Endothelial cell of umbilical vein (primary cell): ENCODE measurements at regions not wholly inside any gene's neighbourhood (a gene's known extent, or its start where the extent isn't known, plus 50 kb on each side); places are given as distances from the start of the nearest gene placed in this dataset.

ENCODE experiments used
- BruUV-seq: library from RNA; stranded (reverse); fragments of 400-500 nt; replicated peaks from 2 replicates; lab custom pipeline; 2021; lab: Mats Ljungman, UMichigan
- CTCF ChIA-PET: fragments of 300-600, 350-600 bp; sonication (Branson Sonifier 250); formaldehyde crosslinking; loops from one replicate; lab custom pipeline; 2021; ENCODE audit warnings: antibody characterized with exemption, inconsistent platforms; lab: Charles Lee
- POLR2A ChIA-PET: fragments of 300-600, 350-600 bp; sonication (Branson Sonifier 250); formaldehyde crosslinking; loops from one replicate; lab custom pipeline; 2021; ENCODE audit warnings: antibody characterized with exemption, inconsistent platforms; lab: Charles Lee
- DNase-seq: peaks from one replicate; pipeline ENCODE4 v3.0.0-alpha.2; 2011; ENCODE audit warnings: low read depth, low spot score
- FAIRE-seq: peaks from 2 replicates; lab custom pipeline; 2011; peaks lifted over from hg19 to GRCh38; lab: Jason Lieb, UNC
- H2AFZ ChIP-seq: 2 replicates; pipeline ENCODE4 v1.6.0; 2012; ENCODE audit warnings: low read depth, low read length, control low read depth, inconsistent platforms
- H3K27ac ChIP-seq: 2 replicates; pipeline ENCODE4 v1.5.1; 2011; ENCODE audit warnings: low read depth, mild to moderate bottlenecking, control low read depth, low read length, moderate library complexity; ENCODE audit not compliant: insufficient read depth
- H3K27me3 ChIP-seq, 2 experiments: 2 replicates each; pipeline versions ENCODE4 v1.6.0 to v1.6.1; 2011; ENCODE audit warnings: low read length in 2 of 2, mixed read lengths in 1 of 2; ENCODE audit not compliant: control insufficient read depth in 2 of 2, insufficient read depth in 2 of 2
- H3K36me3 ChIP-seq, 2 experiments: 2 replicates in 1 of 2; 3 replicates in 1 of 2; pipeline ENCODE4 v1.5.1; 2011; ENCODE audit warnings: low read length in 2 of 2, mild to moderate bottlenecking in 1 of 2, moderate library complexity in 1 of 2; ENCODE audit not compliant: control insufficient read depth in 2 of 2, insufficient read depth in 2 of 2; ENCODE audit errors: extremely low read depth in 1 of 2
- H3K4me1 ChIP-seq: 3 replicates; pipeline ENCODE4 v1.5.1; 2011; ENCODE audit warnings: mild to moderate bottlenecking, low read length; ENCODE audit not compliant: control insufficient read depth, insufficient read depth; ENCODE audit errors: extremely low read depth
- H3K4me2 ChIP-seq: 2 replicates; pipeline ENCODE4 v1.6.1; 2011; ENCODE audit warnings: low read length, control low read depth, mixed read lengths; ENCODE audit not compliant: insufficient read depth
- H3K4me3 ChIP-seq, 3 experiments: fragments of 200-600 bp in 1 of 3; sonication (generic), shearing (Covaris generic) in 1 of 3; replicated peaks in 1 of 3; 2 replicates each; pipeline ENCODE4 v1.5.1; 2011 to 2016; ENCODE audit warnings: control low read depth in 3 of 3, low read length in 3 of 3, mild to moderate bottlenecking in 2 of 3, inconsistent platforms in 1 of 3, low read depth in 1 of 3, moderate library complexity in 1 of 3; ENCODE audit not compliant: insufficient read depth in 1 of 3
- H3K79me2 ChIP-seq: 2 replicates; pipeline ENCODE4 v1.6.0; 2012; ENCODE audit warnings: low read length, inconsistent platforms; ENCODE audit not compliant: control insufficient read depth, insufficient read depth
- H3K9ac ChIP-seq: replicated peaks from 2 replicates; pipeline ENCODE3; 2011; ENCODE audit warnings: low read length, control low read depth; ENCODE audit not compliant: insufficient read depth; ENCODE audit errors: extremely low read depth
- H3K9me1 ChIP-seq: replicated peaks from 3 replicates; pipeline ENCODE4 v1.6.0; 2011; ENCODE audit warnings: mild to moderate bottlenecking, low read length; ENCODE audit not compliant: control insufficient read depth, insufficient read depth; ENCODE audit errors: extremely low read depth
- H3K9me3 ChIP-seq: replicated peaks from 2 replicates; pipeline ENCODE4 v1.5.1; 2012; ENCODE audit warnings: low read length, inconsistent platforms; ENCODE audit not compliant: control insufficient read depth, insufficient read depth
- H4K20me1 ChIP-seq: replicated peaks from 2 replicates; pipeline ENCODE3; 2011; ENCODE audit warnings: mild to moderate bottlenecking, low read length; ENCODE audit not compliant: control insufficient read depth, insufficient read depth; ENCODE audit errors: extremely low read depth
- CTCF ChIP-seq, 2 donors: IDR thresholded peaks; 1 replicate in 1 of 2; 2 replicates in 1 of 2; pipeline ENCODE4 v1.5.1; 2011; ENCODE audit warnings: low read length in 2 of 2, mild to moderate bottlenecking in 2 of 2, moderate library complexity in 2 of 2, control low read depth in 1 of 2, inconsistent platforms in 1 of 2, low read depth in 1 of 2; ENCODE audit not compliant: insufficient read depth in 1 of 2; ENCODE audit errors: extremely low read depth in 1 of 2
- EZH2 ChIP-seq: IDR thresholded peaks from 2 replicates; pipeline ENCODE4 v1.6.1; 2012; ENCODE audit warnings: borderline replicate concordance, low read depth, mild to moderate bottlenecking, moderate library complexity, low read length, inconsistent platforms; ENCODE audit not compliant: severe bottlenecking
- POLR2AphosphoS5 ChIP-seq: IDR thresholded peaks from 2 replicates; pipeline ENCODE4 v1.6.1; 2012; ENCODE audit warnings: low read depth, mild to moderate bottlenecking, control low read depth, low read length, moderate library complexity; ENCODE audit not compliant: insufficient read depth
- dilution Hi-C: fragments of 300-500 bp; cut with MboI; formaldehyde crosslinking; loops from one replicate; pipeline ENCODE4 v1.15.0; 2019; ENCODE audit warnings: low sequenced_read_pairs; ENCODE audit not compliant: extremely low pct_ligation_motif_present
- intact Hi-C: fragments of 100-400 bp; cut with micrococcal nuclease; formaldehyde crosslinking; loops from one replicate; pipeline ENCODE4 v1.10.0; 2022
- TF ChIP-seq, protein P1 (sequence below): IDR thresholded peaks from 2 replicates; pipeline ENCODE4 v1.6.1; 2011; ENCODE audit not compliant: insufficient read depth, insufficient read length

DNA sequence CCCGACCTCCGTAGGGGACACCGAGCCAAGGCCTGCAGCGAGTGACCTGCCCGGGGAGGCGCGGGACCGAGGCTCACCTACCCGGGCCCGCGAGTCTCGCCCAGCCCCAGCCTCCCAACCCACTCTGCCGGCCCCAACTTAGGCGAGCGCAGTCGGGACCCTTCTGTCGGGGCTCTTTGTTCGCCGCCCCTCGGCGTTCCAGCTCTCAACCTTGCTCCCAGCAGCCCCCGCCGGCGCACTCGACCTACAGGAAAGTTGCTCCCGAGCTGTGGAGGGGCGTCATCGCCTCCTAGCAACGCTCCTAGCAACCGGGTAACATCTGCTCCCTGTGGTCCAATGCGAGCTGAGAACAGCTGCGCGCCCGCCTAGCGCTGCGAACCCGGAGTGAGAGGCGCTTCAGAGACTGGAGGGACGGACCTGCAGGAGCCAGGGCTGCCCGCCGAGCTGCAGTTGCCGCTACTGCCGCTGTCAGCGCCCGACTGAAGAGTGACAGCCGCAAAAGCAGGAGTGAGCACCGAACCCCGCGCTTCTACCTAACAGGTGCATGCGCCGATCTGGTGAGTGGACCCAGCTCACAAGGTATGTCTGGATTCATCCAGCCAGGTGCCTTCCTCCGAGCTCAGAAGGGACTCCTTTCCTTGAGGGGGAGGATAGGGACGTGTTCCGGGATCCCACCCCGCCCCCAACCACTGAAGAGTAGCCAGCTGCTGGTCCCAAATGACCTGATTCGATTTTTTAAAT, 355.0 kb downstream of the SNAPC1 start:
- Histone ChIP-seq H3K9ac (no peak overlapping the region), H3K4me1 (no peaks in the 10 kb centered on the region), H3K4me2 (no peak overlapping the region), H3K79me2 (no peaks in the 10 kb centered on the region), H4K20me1 (no peaks in the 10 kb centered on the region), H2AFZ (no peak overlapping the region), H3K36me3 (no peaks in the 10 kb centered on the region), H3K27me3 (peaks cover 49 to 73% of the 10 kb centered on the region in 2 experiments), H3K27ac (no peak overlapping the region), H3K9me1 (no peaks in the 10 kb centered on the region), H3K9me3 (no peaks in the 10 kb centered on the region), H3K4me3 (no peak overlapping the region)
- FAIRE-seq: peak; percentile 28
- BruUV-seq: no TSS peak
- CTCF ChIA-PET: interaction anchor here (0.9 to 2.1 kb wide), 3 partner anchors 9 to 12 kb away, joined by 3 to 11 read pairs (median 4); no protein-coding TSS in a partner anchor
- intact Hi-C loops: no loop called here
- peak; percentile 88 for TF ChIP-seq EZH2
- no peak for TF ChIP-seq POLR2AphosphoS5
- TF ChIP-seq, protein P1, sequence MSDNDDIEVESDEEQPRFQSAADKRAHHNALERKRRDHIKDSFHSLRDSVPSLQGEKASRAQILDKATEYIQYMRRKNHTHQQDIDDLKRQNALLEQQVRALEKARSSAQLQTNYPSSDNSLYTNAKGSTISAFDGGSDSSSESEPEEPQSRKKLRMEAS: no peak
- peak; percentile 18 to 42 for TF ChIP-seq CTCF (IDR thresholded peaks at IDR 0.05; ENCODE audit: extremely low read depth in 1 of 2, insufficient read depth in 1 of 2, low read depth in 1 of 2, low read length in 2 of 2)
- DNase-seq: peak; percentile 60
- POLR2A ChIA-PET: no interaction called here
- dilution Hi-C loops: no loop called here
